ENCODE measurements at regions not wholly inside any gene's neighbourhood (a gene's known extent, or its start where the extent isn't known, plus 50 kb on each side); places are given as distances from the start of the nearest gene placed in this dataset.
"Not testable (repeated sequence)": the region's sequence is repeated elsewhere in the genome, so short reads cannot be mapped to it uniquely, and the experiment has no call there.

DNA sequence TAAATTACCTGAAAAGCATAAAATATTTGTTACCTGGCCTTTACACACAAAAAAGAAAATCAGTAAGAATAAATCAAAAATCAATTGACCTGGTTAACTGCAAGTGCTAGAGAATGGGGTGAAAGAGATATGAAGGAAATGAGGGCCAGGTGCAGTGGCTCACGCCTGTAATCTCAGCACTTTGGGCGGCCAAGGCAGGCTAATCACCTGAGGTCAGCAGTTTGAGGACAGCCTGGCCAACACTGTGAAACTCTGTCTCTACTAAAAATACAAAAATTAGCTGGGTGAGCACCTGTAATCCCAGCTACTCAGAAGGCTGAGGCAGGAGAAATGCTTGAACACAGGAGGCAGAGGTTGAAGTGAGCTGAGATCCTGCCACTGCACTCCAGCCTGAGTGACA, 1908.7 kb downstream of the PCDH9 start:
- not testable (repeated sequence) for H3K27ac Mint-ChIP-seq; H3K4me3 Mint-ChIP-seq; H3K36me3 Mint-ChIP-seq; ATAC-seq (replicated peaks); H3K27me3 Mint-ChIP-seq; DNase-seq; H3K9me3 Mint-ChIP-seq; H3K4me1 Mint-ChIP-seq

DNA sequence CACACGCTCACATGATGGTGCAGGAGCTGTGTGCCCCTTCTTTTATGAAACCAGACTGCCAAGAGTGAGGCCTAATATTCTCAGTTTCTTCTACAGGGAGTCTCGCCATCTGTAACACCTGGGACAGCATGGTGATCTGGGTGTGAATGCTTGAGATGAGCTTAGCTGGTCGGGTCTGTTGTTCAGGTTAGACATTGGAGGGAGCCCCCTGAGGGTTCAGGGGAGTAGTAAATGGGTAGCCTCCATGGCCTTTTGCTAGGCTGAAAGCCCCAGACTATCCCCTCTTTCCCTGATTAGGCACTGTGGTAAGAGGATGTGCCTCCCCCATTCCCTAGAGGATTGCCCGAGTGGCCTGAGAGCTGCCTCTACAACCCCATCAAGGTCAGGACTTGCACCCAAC, 1916.1 kb downstream of the PCDH9 start:
- Mint-ChIP-seq H3K27me3 (no peaks in the 10 kb centered on the region), H3K4me3 (no peak overlapping the region), H3K4me1 (no peaks in the 10 kb centered on the region), H3K9me3 (peaks cover 4 to 5% of the 10 kb centered on the region in 2 donors), H3K27ac (no peak overlapping the region), H3K36me3 (peaks cover 0 to 4% of the 10 kb centered on the region in 2 donors)
- no peak for ATAC-seq (replicated peaks)
- no peak for DNase-seq

DNA sequence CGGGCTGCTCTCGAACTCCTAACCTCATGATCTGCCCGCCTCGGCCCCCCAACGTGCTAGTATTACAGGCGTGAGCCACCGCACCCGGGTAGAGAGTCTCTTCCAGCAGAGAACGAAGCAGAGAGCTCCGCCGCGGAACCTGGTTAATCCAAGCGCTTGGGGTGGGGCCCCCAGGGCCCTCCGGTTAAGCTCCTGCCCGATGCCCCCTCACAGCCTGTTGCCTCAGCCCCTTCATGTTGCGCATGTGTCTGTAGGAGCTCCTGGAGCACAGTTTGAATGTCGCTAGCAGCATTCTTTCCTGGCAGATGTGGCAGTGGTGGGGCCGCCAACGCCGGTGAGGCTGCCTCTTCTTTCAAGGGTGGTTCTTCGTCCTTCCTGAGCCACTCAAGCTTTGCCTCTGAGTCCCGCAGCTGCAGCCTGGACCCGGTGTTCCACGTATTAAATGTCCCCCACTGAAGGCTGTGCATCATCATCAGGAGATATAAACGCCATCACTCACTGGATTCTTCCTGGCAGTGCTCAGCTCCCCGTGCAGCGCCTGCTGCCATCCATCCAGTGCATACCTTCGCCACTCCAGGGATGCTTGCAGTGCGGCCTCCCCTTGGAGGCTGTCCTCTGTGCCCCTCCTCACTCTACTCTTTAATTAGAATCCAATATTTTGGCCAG, 1919.3 kb downstream of the PCDH9 start:
- H3K27me3 Mint-ChIP-seq, result no peaks in the 10 kb centered on the region
- no peak for ATAC-seq (replicated peaks)
- no peak for DNase-seq
- H3K9me3 Mint-ChIP-seq, result peaks cover 5 to 6% of the 10 kb centered on the region in 2 donors
- no peak overlapping the region for H3K4me3 Mint-ChIP-seq
- no peak overlapping the region for H3K27ac Mint-ChIP-seq
- no peaks in the 10 kb centered on the region for H3K4me1 Mint-ChIP-seq
- peaks cover 0 to 4% of the 10 kb centered on the region in 2 donors for H3K36me3 Mint-ChIP-seq

DNA sequence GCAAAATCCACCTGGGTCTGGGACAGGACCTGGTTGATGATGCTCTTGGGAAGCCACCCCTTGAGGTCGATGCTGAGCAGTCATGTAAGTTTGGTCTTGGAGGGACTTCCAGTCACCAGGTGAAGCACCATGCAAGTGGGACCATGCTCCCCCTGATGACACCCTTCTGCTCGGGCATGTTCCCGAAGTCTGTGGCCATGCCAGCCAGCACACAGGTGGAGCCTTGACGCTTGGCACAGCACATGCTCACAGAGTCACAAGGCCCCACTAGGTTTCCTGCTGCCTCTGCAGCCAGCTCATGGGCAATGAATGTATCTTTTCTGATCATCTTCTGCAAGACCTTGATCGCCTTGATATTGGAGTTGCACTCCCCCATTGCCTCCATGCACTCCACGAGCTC, 1920.2 kb downstream of the PCDH9 start:
- Mint-ChIP-seq H3K4me3 (no peak overlapping the region), H3K27ac (no peak overlapping the region), H3K36me3 (peaks cover 0 to 4% of the 10 kb centered on the region in 2 donors), H3K27me3 (no peaks in the 10 kb centered on the region), H3K4me1 (no peaks in the 10 kb centered on the region), H3K9me3 (peaks cover 1 to 6% of the 10 kb centered on the region in 2 donors)
- DNase-seq (no peak), ATAC-seq (replicated peaks) (no peak)

DNA sequence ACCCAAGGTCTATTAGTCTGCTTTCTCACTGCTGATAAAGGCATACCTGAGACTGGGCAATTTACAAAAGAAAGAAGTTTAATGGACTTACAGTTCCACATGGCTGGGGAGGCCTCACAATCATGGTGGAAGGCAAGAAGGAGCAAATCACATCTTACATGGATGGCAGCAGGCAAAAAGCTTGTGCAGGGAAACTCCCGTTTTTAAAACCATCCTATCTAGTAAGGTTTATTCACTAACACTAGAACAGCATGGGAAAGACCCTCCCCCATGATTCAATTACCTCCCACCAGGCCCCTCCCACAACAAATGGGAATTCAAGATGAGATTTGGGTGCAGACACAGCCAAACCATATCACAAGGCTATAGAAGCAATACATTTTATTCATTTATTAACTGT, 1921.4 kb downstream of the PCDH9 start:
- DNase-seq; H3K27me3 Mint-ChIP-seq; H3K36me3 Mint-ChIP-seq; ATAC-seq (replicated peaks); H3K9me3 Mint-ChIP-seq; H3K27ac Mint-ChIP-seq; H3K4me1 Mint-ChIP-seq; H3K4me3 Mint-ChIP-seq: not testable (repeated sequence)

DNA sequence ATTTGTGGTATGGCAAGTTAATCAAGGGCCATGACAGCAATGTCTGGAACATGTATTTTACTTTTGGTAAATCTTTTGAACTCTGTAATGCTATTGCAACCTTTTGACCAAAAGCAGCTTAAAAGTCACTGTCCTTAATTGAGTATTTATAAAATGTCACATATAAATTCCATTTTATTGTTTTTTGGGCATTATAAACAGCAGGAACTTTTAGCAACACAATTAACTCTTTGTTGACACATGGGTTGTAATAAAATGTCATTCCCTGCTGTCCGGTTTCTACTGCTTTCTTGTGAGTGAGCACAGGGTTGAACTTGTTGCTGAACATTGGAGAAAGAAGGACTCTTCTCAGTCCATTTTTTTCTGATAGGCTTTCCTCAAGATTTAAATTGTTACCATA, 1923.1 kb downstream of the PCDH9 start:
- Mint-ChIP-seq H3K27ac (no peak overlapping the region), H3K9me3 (peaks cover 0 to 6% of the 10 kb centered on the region in 2 donors), H3K4me1 (no peaks in the 10 kb centered on the region), H3K27me3 (no peaks in the 10 kb centered on the region), H3K36me3 (peaks cover 0 to 4% of the 10 kb centered on the region in 2 donors), H3K4me3 (no peak overlapping the region)
- DNase-seq, result no peak
- ATAC-seq (replicated peaks), result no peak

DNA sequence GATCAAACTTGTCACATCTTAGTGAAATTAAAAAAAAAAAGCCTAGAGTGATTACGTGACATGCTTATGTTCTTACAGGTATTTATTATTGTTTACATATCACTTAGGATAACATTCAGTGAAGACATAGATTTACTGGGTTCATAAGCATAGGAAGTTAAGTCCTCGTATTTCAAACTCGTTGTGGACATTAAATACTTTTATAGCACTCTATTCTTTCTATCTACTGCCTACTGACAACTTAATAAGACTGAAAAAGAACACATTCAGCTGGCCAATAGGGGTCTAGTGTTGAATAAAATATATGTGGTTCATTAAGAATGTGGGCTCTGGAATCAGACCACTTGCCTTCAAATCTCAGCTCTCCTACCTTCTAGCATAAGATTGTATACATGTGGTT, 1927.4 kb downstream of the PCDH9 start:
- Mint-ChIP-seq H3K27me3 (no peaks in the 10 kb centered on the region), H3K27ac (no peak overlapping the region), H3K9me3 (no peaks in the 10 kb centered on the region), H3K36me3 (no peaks in the 10 kb centered on the region), H3K4me3 (no peak overlapping the region), H3K4me1 (no peaks in the 10 kb centered on the region)
- DNase-seq, result no peak
- ATAC-seq (replicated peaks), result no peak

DNA sequence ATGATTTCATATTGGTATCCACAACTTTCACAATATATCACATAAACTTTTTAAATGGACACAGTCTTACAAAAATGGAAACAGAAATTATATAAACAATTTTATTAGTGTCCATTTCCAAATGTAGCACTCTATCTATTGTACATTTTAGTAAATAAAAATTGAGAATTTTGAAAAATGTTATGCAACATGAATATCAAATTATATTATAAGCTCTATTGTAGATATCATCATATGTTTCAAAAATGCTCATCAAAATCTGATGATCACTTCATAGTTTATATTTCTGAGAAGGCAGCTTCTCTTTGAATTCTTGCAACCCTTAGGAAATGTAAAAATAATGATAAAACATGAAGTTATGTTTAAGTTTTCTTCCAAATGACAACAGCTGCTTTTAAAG, 1928.6 kb downstream of the PCDH9 start:
- Mint-ChIP-seq H3K4me1 (no peaks in the 10 kb centered on the region), H3K4me3 (no peak overlapping the region), H3K27me3 (no peaks in the 10 kb centered on the region), H3K27ac (no peak overlapping the region), H3K9me3 (no peaks in the 10 kb centered on the region), H3K36me3 (no peaks in the 10 kb centered on the region)
- ATAC-seq (replicated peaks) (no peak), DNase-seq (no peak)

DNA sequence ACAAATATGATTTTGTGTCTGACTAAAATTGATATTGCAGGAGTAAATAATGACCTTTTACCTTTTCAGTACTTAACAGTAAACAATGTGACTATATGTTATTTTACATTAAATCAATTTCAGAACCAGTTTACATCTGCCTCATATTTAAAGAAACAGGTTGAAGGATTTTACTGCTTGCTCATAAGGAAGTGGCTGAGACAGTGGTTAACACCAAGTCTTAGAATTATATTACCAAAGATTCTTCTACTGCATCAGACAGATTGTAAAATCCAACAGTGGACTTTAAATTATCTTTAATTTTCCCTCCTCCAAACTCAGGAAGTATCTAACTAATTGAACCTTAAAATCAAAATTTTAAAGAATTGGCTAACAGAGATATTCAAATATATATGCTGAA, 1929.9 kb downstream of the PCDH9 start:
- Mint-ChIP-seq H3K9me3 (no peaks in the 10 kb centered on the region), H3K4me1 (no peaks in the 10 kb centered on the region), H3K4me3 (no peak overlapping the region), H3K27ac (no peak overlapping the region), H3K36me3 (no peaks in the 10 kb centered on the region), H3K27me3 (no peaks in the 10 kb centered on the region)
- DNase-seq (no peak), ATAC-seq (replicated peaks) (no peak)

DNA sequence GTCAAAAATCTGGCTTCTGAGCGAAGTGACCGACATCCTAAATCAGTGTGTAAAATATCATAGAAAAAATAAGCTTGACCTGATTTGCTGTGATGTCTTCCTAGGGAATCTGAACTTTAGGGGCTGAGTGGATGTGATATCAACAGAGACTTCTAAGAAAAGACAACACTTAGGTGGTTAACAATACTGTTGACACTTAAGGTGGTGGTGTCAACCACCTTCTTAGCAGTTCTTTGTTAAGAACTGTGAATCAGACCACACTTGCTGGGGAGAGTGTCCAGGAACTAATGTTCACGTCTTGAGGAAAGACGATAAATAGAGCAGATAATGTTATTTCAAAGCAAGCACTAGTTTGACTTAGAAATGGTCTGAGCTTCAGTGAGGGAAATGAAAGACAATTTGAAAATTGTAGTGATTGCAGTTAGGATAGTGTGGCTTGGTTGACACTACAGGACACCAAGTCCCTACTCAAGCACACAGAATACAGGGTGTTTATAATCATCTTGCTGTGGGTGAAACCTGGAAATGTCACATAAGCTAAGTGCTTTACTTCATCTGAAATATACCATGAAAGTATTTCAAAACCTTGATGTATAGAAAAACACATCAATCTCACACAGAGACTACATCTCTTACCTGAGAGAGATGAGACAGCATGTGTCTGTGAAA, 1936.5 kb downstream of the PCDH9 start:
- Mint-ChIP-seq H3K4me3 (no peak overlapping the region), H3K4me1 (no peaks in the 10 kb centered on the region), H3K36me3 (no peaks in the 10 kb centered on the region), H3K27me3 (no peaks in the 10 kb centered on the region), H3K9me3 (peaks cover 0 to 3% of the 10 kb centered on the region in 2 donors), H3K27ac (no peak overlapping the region)
- ATAC-seq (replicated peaks) (no peak), DNase-seq (no peak)

DNA sequence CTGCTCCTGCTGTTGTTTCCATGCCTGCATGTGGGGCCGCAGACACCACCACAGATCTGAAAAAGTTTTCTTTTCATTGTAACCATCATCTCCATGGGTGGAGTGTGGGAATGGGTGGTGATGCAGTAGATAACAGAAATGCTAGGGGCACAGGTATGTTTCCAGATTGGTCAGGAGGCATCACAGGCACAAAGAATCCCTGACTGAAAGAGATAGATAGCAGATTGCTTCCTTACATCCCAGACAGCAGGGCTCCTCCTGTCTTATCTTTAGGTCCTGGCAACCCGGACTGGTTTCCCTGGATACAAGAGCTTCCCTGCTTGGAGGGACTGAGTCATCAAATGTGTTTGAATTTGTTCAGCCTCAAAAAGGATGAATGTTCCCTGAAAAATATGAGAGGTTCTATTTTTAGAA, 1937.6 kb downstream of the PCDH9 start:
- Mint-ChIP-seq H3K4me3 (no peak overlapping the region), H3K4me1 (no peaks in the 10 kb centered on the region), H3K27me3 (no peaks in the 10 kb centered on the region), H3K9me3 (peaks cover 0 to 3% of the 10 kb centered on the region in 2 donors), H3K27ac (no peak overlapping the region), H3K36me3 (no peaks in the 10 kb centered on the region)
- ATAC-seq (replicated peaks), result no peak
- DNase-seq, result no peak

DNA sequence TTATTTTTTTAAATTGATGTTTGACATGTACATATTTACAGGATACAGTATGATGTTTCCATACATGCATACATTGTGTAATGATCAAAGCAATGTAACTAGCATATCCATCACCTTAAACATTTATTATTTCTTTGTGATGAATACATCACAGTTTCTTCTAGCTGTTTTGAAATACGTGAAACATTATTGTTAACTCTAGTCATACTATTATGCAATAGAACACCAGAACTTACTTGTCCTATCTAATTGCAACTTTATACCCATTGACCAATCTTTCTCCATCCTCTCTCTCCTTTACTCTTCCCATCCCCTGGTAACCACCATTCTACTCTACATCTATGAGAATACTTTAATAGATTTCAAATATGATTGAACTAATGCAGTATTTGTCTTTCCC, 1942.7 kb downstream of the PCDH9 start:
- Mint-ChIP-seq H3K36me3 (no peaks in the 10 kb centered on the region), H3K4me3 (no peak overlapping the region), H3K4me1 (no peaks in the 10 kb centered on the region), H3K27ac (no peak overlapping the region), H3K27me3 (no peaks in the 10 kb centered on the region), H3K9me3 (peaks cover 0 to 4% of the 10 kb centered on the region in 2 donors)
- DNase-seq (no peak), ATAC-seq (replicated peaks) (no peak)

DNA sequence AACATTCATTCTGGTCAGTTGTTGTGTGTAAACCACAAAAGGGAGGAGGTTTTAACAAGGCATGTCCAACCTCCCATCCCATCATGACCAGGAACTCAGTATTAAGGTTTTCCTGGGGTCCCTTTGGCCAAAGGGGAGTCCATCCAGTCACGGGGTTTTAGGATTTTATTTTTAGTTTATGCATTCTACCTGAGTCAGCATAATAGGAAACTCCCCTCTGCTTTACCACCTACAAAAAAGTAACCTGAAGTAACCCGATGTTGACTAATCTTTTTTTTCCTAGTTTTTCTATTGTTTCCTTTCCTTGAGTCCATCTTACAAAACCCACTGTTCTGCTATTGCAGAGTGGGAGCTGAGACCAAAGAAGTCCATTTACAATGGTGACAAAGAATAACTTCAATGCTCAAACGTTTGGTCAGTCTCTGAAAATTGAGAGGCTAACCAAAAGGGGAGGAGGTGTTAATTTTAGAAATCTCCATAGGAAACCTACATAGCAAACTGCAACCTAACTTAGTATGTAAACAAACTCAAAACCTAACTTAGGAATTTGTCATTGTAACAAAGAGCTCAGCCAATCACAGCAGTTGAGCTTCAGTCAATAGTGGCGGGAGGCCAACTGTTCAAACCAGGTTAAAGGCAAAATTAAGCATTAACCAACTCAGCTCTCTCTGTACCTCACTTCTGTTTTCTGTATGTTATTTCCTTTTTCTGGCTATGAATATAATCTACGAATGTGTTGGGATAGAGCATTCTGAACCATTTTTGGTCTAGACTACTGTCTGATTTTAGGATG, 1954.1 kb downstream of the PCDH9 start:
- Mint-ChIP-seq H3K9me3 (peaks cover 8 to 13% of the 10 kb centered on the region in 2 donors), H3K4me3 (no peak overlapping the region), H3K27me3 (no peaks in the 10 kb centered on the region), H3K36me3 (no peaks in the 10 kb centered on the region), H3K4me1 (no peaks in the 10 kb centered on the region), H3K27ac (no peak overlapping the region)
- ATAC-seq (replicated peaks) (no peak), DNase-seq (no peak)

DNA sequence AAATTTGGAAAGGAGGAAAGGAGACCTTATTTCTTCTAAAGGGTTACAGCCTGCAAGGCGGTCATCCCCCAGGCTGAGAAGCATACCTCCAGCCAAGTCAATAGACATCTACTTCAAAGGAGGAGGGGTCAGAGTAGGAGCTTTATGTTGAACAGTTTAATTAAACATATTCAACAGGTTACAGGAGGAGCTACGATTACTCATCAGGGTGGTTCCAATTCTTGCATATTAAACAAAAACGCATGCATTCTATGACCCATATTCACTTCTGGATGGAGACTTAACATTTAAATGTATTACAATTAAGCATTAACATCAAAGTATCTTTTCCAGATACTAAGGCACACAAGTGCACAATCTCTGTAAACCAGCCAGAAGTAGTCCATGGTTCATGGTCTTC, 1955.0 kb downstream of the PCDH9 start:
- H3K27me3 Mint-ChIP-seq, result no peaks in the 10 kb centered on the region
- no peak for ATAC-seq (replicated peaks)
- H3K36me3 Mint-ChIP-seq, result no peaks in the 10 kb centered on the region
- no peak overlapping the region for H3K27ac Mint-ChIP-seq
- no peak overlapping the region for H3K4me3 Mint-ChIP-seq
- H3K4me1 Mint-ChIP-seq, result no peaks in the 10 kb centered on the region
- DNase-seq, result no peak
- H3K9me3 Mint-ChIP-seq, result peaks cover 8 to 13% of the 10 kb centered on the region in 2 donors
